OCI-LY1 (cell line): ENCODE measurements at regions not wholly inside any gene's neighbourhood (a gene's known extent, or its start where the extent isn't known, plus 50 kb on each side); places are given as distances from the start of the nearest gene placed in this dataset.

ENCODE experiments used
- EZH2 ChIP-seq: fragments of 200-600 bp; sonication (generic), shearing (Covaris generic); IDR thresholded peaks from 2 replicates; pipeline ENCODE4 v1.8.0; 2017; ENCODE audit warnings: borderline replicate concordance, mixed run types, mild to moderate bottlenecking, antibody characterized with exemption, low read length, moderate library complexity, mixed read lengths
- TF ChIP-seq, protein P1 (sequence below): fragments of 200-600 bp; sonication (generic), shearing (Covaris generic); IDR thresholded peaks from 2 replicates; pipeline ENCODE4 v1.5.1; 2017; ENCODE audit warnings: mild to moderate bottlenecking, antibody characterized with exemption, low read length, moderate library complexity, mixed read lengths

DNA sequence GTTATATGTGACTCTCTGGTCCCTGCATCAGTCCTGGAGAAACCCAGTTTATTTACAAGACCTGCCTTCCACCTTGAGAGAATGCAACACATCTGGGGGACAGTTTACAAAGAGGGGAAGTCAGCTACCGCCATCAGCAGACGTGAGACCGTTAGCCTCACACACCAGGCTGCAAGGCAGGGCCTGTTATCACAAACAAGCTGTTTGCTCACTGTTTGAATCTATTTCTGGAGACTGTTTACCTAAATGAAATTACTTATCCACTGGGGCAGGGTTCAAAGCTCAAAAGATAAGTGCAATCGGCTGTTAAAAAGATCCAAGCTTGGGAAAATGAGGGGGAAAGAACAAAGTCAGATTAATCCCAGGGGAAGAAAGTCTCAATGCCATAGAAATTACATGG, 134.4 kb downstream of the ZNF281 start:
- TF ChIP-seq, protein P1, sequence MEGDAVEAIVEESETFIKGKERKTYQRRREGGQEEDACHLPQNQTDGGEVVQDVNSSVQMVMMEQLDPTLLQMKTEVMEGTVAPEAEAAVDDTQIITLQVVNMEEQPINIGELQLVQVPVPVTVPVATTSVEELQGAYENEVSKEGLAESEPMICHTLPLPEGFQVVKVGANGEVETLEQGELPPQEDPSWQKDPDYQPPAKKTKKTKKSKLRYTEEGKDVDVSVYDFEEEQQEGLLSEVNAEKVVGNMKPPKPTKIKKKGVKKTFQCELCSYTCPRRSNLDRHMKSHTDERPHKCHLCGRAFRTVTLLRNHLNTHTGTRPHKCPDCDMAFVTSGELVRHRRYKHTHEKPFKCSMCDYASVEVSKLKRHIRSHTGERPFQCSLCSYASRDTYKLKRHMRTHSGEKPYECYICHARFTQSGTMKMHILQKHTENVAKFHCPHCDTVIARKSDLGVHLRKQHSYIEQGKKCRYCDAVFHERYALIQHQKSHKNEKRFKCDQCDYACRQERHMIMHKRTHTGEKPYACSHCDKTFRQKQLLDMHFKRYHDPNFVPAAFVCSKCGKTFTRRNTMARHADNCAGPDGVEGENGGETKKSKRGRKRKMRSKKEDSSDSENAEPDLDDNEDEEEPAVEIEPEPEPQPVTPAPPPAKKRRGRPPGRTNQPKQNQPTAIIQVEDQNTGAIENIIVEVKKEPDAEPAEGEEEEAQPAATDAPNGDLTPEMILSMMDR, result no peak
- no peak for TF ChIP-seq EZH2
